Uterus (tissue), 3 donors: ENCODE measurements at regions not wholly inside any gene's neighbourhood (a gene's known extent, or its start where the extent isn't known, plus 50 kb on each side); places are given as distances from the start of the nearest gene placed in this dataset.

Experiments
- DNase-seq, 2 donors: peaks; one replicate each; pipeline ENCODE4 v3.0.0-alpha.2; 2019 to 2020
- H3K27ac ChIP-seq, 2 donors: fragments of 200-600 bp; sonication (generic); 1 replicate in 1 of 2; 2 replicates in 1 of 2; pipeline ENCODE4 v1.5.1; 2016 to 2018
- H3K27me3 ChIP-seq, 2 donors: fragments of 200-600 bp; sonication (generic); one replicate each; pipeline ENCODE4 v1.5.1; 2018 to 2019; ENCODE audit warnings: control low read depth in 1 of 2
- H3K36me3 ChIP-seq, 2 donors: fragments of 200-600 bp; sonication (generic); one replicate each; pipeline ENCODE4 v1.5.1; 2019; ENCODE audit warnings: control low read depth in 1 of 2
- H3K4me1 ChIP-seq, 2 donors: fragments of 200-600 bp; sonication (generic); one replicate each; pipeline ENCODE4 v1.5.1; 2018 to 2019; ENCODE audit warnings: control low read depth in 1 of 2
- H3K4me3 ChIP-seq, 2 donors: fragments of 200-600 bp; sonication (generic); 1 replicate in 1 of 2; 2 replicates in 1 of 2; pipeline ENCODE4 v1.5.1; 2018 to 2019; ENCODE audit warnings: mild to moderate bottlenecking in 1 of 2
- H3K9me3 ChIP-seq, 2 donors: fragments of 200-600 bp; sonication (generic); one replicate each; pipeline ENCODE4 v1.5.1; 2019; ENCODE audit warnings: control low read depth in 1 of 2
- POLR2A ChIP-seq, 2 donors: fragments of 450-650 bp; IDR thresholded peaks; one replicate each; pipeline ENCODE4 v1.6.1; 2016; ENCODE audit warnings: antibody characterized with exemption in 2 of 2, mild to moderate bottlenecking in 1 of 2, moderate library complexity in 1 of 2
- intact Hi-C: fragments of 100-400 bp; cut with DNase I; formaldehyde crosslinking; loops from one replicate; pipeline ENCODE4 v1.15.1; 2023; ENCODE audit warnings: low total_unique reads
- TF ChIP-seq, protein P1 (sequence below), 4 experiments: fragments of 200-600 bp in 2 of 4; fragments of 450-650 bp in 2 of 4; sonication (generic) in 2 of 4; IDR thresholded peaks; one replicate each; pipeline ENCODE4 v1.5.1; 2016 to 2019; ENCODE audit warnings: antibody characterized with exemption in 4 of 4, mild to moderate bottlenecking in 2 of 4, moderate library complexity in 1 of 4
- donor health status: DM: yes; HTN: yes; CAD: no.

DNA sequence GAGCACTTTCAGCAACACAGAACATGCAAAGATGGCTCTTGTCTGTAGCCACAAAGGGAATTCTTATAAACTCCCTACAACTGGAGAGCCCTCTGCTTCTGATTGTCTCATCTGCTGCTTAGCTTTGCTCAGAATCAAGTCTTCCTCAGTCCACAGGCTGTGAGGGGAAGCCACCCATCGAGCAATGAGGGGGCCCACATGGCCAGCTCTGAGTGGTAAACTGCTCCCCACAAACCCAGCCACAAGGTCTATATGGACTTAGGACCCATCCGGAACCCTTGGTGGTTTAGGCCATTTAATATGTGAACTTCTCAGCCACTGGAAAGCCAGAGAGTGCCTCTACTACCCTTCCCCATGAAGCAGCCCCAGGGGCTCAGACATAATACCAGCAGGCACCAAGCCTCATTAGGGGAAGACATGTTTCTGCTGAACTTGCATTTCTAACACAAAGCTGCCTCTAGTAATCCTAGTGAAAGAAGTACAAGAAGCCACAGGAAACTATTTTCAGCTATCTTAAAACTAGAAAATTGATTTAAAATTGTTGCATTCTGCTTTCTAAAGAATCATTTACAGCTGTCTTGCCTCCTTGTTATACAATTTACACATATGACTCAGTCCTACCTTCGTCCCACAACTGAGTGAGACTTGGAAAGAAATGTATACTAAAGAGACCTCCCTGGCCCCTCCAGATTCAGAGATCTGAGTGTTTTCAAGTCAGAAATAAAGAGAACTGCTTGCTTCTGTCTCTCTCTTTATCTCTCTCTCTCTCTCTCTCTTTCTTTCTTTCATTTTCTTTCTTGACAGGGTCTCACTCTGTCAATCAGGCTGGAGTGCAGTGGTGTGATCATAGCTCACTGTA lies 90.2 kb downstream of the ESM1 start:
- no peak for DNase-seq
- H3K36me3 ChIP-seq, result no peaks in the 10 kb centered on the region
- TF ChIP-seq, protein P1, sequence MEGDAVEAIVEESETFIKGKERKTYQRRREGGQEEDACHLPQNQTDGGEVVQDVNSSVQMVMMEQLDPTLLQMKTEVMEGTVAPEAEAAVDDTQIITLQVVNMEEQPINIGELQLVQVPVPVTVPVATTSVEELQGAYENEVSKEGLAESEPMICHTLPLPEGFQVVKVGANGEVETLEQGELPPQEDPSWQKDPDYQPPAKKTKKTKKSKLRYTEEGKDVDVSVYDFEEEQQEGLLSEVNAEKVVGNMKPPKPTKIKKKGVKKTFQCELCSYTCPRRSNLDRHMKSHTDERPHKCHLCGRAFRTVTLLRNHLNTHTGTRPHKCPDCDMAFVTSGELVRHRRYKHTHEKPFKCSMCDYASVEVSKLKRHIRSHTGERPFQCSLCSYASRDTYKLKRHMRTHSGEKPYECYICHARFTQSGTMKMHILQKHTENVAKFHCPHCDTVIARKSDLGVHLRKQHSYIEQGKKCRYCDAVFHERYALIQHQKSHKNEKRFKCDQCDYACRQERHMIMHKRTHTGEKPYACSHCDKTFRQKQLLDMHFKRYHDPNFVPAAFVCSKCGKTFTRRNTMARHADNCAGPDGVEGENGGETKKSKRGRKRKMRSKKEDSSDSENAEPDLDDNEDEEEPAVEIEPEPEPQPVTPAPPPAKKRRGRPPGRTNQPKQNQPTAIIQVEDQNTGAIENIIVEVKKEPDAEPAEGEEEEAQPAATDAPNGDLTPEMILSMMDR (IDR thresholded peaks at IDR 0.05), result no peak
- no peak for TF ChIP-seq POLR2A (IDR thresholded peaks at IDR 0.05)
- no peak overlapping the region for H3K4me3 ChIP-seq
- H3K9me3 ChIP-seq, result no peaks in the 10 kb centered on the region
- no peaks in the 10 kb centered on the region for H3K4me1 ChIP-seq
- no peak overlapping the region for H3K27ac ChIP-seq
- no peaks in the 10 kb centered on the region for H3K27me3 ChIP-seq
- intact Hi-C loops, result no loop called here

DNA sequence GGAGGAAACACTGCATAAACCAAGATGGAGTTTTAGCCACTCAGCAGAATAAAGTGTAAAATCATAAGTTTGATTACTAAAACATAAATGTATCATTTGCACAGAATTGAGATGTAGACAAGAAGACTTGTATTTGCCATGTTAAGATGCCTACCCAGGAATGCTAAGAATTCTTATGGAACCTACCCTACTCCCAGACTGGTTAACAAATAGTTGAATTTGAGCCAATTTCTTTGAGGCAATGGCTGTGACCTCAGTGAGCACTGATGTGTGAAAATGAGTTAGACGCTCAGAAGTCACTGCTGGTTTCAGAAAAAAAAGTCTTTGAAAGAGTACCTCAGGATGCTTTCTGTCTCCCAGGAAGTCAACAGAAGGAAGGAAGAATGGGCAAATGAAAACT lies 95.6 kb downstream of the ESM1 start:
- no peak for TF ChIP-seq POLR2A (IDR thresholded peaks at IDR 0.05)
- TF ChIP-seq, protein P1 (IDR thresholded peaks at IDR 0.05), result no peak
- intact Hi-C loops, result no loop called here

DNA sequence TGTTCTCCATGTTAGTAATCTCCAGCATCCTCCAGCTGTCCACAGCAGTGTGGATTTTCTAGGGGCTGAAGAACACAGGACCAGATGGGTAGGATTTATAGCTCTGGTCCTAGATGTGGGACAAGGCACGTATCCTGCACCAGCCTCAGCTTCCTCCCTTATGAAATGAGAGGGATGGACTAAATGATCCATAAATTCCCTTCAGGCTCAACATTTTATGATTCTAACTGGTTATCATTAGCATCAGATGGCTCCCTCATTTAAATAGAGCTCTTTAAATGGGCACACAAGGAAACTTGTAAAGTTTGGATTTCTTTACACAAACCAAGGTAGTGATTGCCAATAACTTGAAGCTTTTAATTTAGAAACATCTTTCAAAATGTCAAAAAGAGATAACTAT lies 97.7 kb downstream of the ESM1 start:
- H3K4me1 ChIP-seq, result peaks cover 0 to 4% of the 10 kb centered on the region in 2 donors
- no peaks in the 10 kb centered on the region for H3K9me3 ChIP-seq
- no peak for DNase-seq
- H3K27ac ChIP-seq, result no peak overlapping the region
- intact Hi-C loops, result no loop called here
- H3K4me3 ChIP-seq, result no peak overlapping the region
- TF ChIP-seq, protein P1 (IDR thresholded peaks at IDR 0.05), result no peak
- TF ChIP-seq POLR2A (IDR thresholded peaks at IDR 0.05), result no peak
- no peaks in the 10 kb centered on the region for H3K27me3 ChIP-seq
- H3K36me3 ChIP-seq, result no peaks in the 10 kb centered on the region

More for the DNA sequence above, 95.6 kb downstream of the ESM1 start:
- DNase-seq, result no peak
- no peak overlapping the region for H3K27ac ChIP-seq
- no peaks in the 10 kb centered on the region for H3K4me1 ChIP-seq
- H3K4me3 ChIP-seq, result no peak overlapping the region
- no peaks in the 10 kb centered on the region for H3K27me3 ChIP-seq
- H3K36me3 ChIP-seq, result no peaks in the 10 kb centered on the region
- H3K9me3 ChIP-seq, result no peaks in the 10 kb centered on the region

DNA sequence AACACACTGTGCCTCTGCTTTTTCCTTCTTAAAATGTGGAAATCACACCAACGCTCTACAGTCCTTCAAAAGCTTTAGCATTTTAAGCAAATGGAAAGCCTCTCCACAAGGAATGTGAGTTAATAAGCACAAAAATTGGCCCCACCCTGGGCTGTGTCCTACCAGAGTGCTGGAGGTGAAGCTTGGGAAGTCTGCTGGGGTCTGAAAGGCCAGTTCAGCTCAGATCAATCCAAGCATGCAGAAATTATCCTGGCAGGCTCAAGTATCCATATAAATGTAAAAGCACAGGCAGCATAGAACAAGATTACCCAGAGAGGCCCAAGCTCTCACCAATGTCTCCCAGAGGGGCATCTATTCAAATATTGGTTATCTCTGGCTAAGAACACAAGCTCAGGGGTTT lies 98.5 kb downstream of the ESM1 start:
- no peak overlapping the region for H3K27ac ChIP-seq

DNA sequence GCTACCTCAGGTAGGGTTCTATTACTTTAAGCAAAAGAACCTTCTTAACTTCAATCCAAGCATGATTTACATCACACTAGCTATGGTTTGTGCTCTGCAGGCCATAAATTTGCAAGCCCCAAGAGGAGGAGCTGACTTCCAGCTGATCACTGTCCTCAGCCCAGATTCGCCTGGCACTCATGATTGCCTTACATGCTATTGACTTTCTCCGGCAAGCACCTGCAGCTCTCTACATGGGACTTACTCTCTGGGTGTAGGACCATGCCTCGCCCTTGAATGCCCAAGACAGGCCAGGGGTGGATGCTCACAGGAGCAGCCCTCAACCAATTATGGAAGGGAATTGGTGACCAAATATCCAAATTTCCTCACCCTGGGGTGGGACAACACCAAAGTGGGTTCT lies 99.8 kb downstream of the ESM1 start:
- Histone ChIP-seq H3K4me1 (peaks cover 0 to 4% of the 10 kb centered on the region in 2 donors), H3K36me3 (no peaks in the 10 kb centered on the region), H3K9me3 (no peaks in the 10 kb centered on the region), H3K4me3 (no peak overlapping the region), H3K27me3 (no peaks in the 10 kb centered on the region), H3K27ac (no peak overlapping the region)
- DNase-seq, result no peak
- TF ChIP-seq, protein P1 (IDR thresholded peaks at IDR 0.05), result no peak
- no peak for TF ChIP-seq POLR2A (IDR thresholded peaks at IDR 0.05)
- intact Hi-C loops, result no loop called here

More for the DNA sequence above, 98.5 kb downstream of the ESM1 start:
- Histone ChIP-seq H3K4me1 (peaks cover 0 to 4% of the 10 kb centered on the region in 2 donors), H3K4me3 (no peak overlapping the region), H3K27me3 (no peaks in the 10 kb centered on the region), H3K9me3 (no peaks in the 10 kb centered on the region), H3K36me3 (no peaks in the 10 kb centered on the region)
- intact Hi-C loops, result no loop called here
- TF ChIP-seq, protein P1 (IDR thresholded peaks at IDR 0.05), result no peak
- TF ChIP-seq POLR2A (IDR thresholded peaks at IDR 0.05), result no peak
- DNase-seq, result no peak
